GM23248 (cell line): ENCODE measurements at regions not wholly inside any gene's neighbourhood (a gene's known extent, or its start where the extent isn't known, plus 50 kb on each side); places are given as distances from the start of the nearest gene placed in this dataset.
"Not testable (repeated sequence)": the region's sequence is repeated elsewhere in the genome, so short reads cannot be mapped to it uniquely, and the experiment has no call there.

ENCODE experiments used
- EZH2 ChIP-seq: fragments of 200-600 bp; sonication (generic); IDR thresholded peaks from 2 replicates; pipeline ENCODE4 v1.6.1; 2018; ENCODE audit warnings: antibody characterized with exemption, mild to moderate bottlenecking; ENCODE audit not compliant: insufficient read depth, poor library complexity, severe bottlenecking
- EZH2phosphoT487 ChIP-seq: fragments of 200-600 bp; sonication (generic); IDR thresholded peaks from 2 replicates; pipeline ENCODE4 v1.6.1; 2018; ENCODE audit warnings: antibody characterized with exemption, moderate library complexity, mild to moderate bottlenecking, low read depth; ENCODE audit not compliant: insufficient read depth

GRCh38 chr15:20265710-20266109, 275.9 kb downstream of the GOLGA6L6 start:
- not testable (repeated sequence) for TF ChIP-seq EZH2, EZH2phosphoT487
